Immature natural killer cell (primary cell): ENCODE measurements at regions not wholly inside any gene's neighbourhood (a gene's known extent, or its start where the extent isn't known, plus 50 kb on each side); places are given as distances from the start of the nearest gene placed in this dataset.

Source experiments
- DNase-seq, 3 donors: peaks; one replicate each; pipeline ENCODE4 v3.0.0; 2022; ENCODE audit warnings: mixed read lengths in 1 of 3
- H3K27ac Mint-ChIP-seq, 6 donors: one replicate each; pipeline ENCODE4 v1.8.0; 2020; ENCODE audit warnings: mixed read lengths in 6 of 6, mild to moderate bottlenecking in 5 of 6, inconsistent platforms in 4 of 6, moderate library complexity in 3 of 6
- H3K27me3 Mint-ChIP-seq, 3 donors: one replicate each; pipeline ENCODE4 v1.8.0; 2020 to 2021; ENCODE audit warnings: low read depth in 3 of 3, mild to moderate bottlenecking in 3 of 3, mixed read lengths in 3 of 3, moderate library complexity in 3 of 3, inconsistent platforms in 1 of 3
- H3K36me3 Mint-ChIP-seq, 3 donors: one replicate each; pipeline ENCODE4 v1.8.0; 2020; ENCODE audit warnings: mixed read lengths in 3 of 3, inconsistent platforms in 2 of 3, mild to moderate bottlenecking in 2 of 3
- H3K4me1 Mint-ChIP-seq, 2 donors: one replicate each; pipeline ENCODE4 v1.8.0; 2020; ENCODE audit warnings: inconsistent platforms in 2 of 2, mild to moderate bottlenecking in 2 of 2, mixed read lengths in 2 of 2, moderate library complexity in 1 of 2
- H3K4me3 Mint-ChIP-seq, 5 donors: one replicate each; pipeline ENCODE4 v1.8.0; 2020; ENCODE audit warnings: mild to moderate bottlenecking in 5 of 5, mixed read lengths in 5 of 5, inconsistent platforms in 3 of 5, moderate library complexity in 3 of 5
- H3K9me3 Mint-ChIP-seq, 6 donors: one replicate each; pipeline ENCODE4 v1.8.0; 2020; ENCODE audit warnings: mild to moderate bottlenecking in 6 of 6, mixed read lengths in 6 of 6, inconsistent platforms in 4 of 6, moderate library complexity in 3 of 6

DNA sequence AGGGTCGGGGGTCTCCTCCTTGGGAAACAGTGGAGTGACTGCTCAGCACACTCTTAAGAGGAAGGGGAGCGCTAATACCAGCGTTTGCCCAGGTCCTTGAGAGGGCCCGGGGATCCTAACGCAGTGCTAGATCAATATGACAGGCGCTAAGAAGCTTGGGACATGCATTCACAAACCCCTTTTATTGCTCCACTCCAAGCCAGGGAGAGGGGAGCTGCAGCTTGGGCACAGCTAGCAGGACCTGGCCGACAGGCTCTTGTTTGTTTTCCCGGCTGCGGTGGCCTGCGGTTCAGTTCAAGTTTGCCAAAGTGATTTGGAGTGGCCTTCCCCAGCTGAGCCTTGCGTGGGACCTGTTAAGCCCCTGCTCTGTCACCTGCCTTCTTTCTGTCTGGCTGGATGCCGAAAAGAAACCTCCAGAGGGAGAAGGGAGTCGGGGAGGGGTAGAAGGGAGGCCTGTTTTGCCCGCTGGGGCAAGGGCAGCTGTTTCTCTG lies 152.1 kb downstream of the GLI2 start:
- H3K27ac Mint-ChIP-seq, result no peak overlapping the region
- H3K4me3 Mint-ChIP-seq, result no peak overlapping the region
- DNase-seq, result no peak
- peaks cover 2 to 4% (median 3%) of the 10 kb centered on the region in 3 donors for H3K27me3 Mint-ChIP-seq
- H3K36me3 Mint-ChIP-seq, result no peaks in the 10 kb centered on the region
- no peaks in the 10 kb centered on the region for H3K9me3 Mint-ChIP-seq
- H3K4me1 Mint-ChIP-seq, result no peaks in the 10 kb centered on the region

DNA sequence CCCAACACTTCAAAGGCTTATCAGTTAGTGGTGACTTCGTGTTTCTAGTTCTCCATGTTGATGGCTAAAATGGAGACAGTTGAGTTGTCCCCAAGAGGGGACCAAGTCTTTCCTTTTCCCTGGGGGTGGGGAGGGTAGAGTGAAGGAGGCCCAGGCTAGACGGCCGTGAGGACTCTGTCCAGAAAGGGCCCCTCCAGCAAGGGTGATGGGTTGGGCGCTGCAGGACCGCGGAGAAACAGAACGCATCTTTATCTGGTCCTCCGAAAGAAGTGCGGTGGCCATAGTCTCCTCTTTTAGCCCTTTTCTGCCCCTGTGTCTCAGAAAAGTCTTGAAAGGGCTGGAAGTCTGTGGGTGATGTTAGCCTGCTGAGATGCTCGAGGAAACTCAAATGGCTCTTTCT lies 153.2 kb downstream of the GLI2 start:
- Mint-ChIP-seq H3K27ac (no peak overlapping the region), H3K36me3 (no peaks in the 10 kb centered on the region), H3K9me3 (no peaks in the 10 kb centered on the region), H3K4me3 (no peak overlapping the region), H3K4me1 (no peaks in the 10 kb centered on the region), H3K27me3 (peaks cover 4 to 5% (median 4%) of the 10 kb centered on the region in 3 donors)
- DNase-seq, result no peak

DNA sequence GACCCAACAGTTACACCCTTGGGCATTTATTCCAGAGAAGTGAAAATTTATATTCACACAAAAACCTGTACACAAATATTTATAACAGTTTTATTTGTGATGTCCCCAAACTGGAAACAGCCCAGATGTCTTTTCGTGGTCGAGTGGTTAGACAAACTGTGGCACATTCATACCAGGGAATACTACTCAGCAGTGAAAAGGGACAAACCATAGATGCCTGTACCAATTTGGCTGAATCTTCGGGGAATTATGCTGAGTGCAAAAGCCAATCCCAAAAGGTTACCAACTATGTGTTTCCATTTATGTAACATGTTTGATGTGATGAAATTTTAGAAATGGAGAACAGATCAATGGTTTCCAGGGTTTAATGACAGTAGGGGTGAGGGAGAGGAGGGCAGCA lies 154.3 kb downstream of the GLI2 start:
- Mint-ChIP-seq H3K4me3 (no peak overlapping the region), H3K27me3 (peaks cover 3 to 4% (median 4%) of the 10 kb centered on the region in 3 donors), H3K36me3 (no peaks in the 10 kb centered on the region), H3K9me3 (no peaks in the 10 kb centered on the region), H3K27ac (no peak overlapping the region), H3K4me1 (no peaks in the 10 kb centered on the region)
- DNase-seq, result no peak

DNA sequence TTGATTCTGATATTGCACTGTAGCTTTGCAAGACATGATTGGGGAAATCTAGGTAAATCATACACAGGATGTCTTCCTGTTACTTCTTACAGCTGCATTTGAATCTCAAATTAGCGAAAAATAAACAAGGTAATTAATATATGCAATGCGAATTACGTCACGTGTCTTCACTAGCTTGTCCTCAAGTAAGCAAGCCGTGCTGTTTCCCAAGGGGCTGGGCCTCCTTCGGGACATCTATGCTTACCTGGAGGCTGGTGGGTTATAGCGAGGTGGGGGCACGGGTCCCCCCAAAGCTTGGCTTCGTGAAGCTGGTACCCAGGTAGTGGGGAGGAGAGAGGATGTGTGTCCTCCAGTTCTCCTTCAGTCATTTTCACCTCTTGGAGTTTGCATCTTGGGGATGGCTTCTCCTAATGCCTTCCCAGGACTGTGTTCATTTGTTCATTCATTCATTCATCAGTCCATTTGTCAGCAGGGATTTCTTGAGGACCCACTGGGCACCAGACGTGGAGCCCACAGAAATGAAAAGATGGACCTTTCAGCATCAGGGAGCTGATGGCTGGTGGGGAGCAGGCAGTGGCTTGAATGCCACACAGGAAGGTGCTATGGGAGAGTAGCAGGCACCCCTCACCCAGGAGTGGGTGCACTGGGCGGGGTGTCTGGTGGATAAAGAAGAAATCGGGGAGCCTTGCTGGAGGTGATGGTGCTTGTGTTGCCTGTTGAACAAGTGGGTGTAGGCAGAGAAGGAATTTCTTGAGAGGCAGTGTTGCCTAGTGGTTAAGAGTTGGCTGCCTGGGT lies 155.1 kb downstream of the GLI2 start:
- Mint-ChIP-seq H3K4me1 (no peaks in the 10 kb centered on the region), H3K9me3 (no peaks in the 10 kb centered on the region), H3K27ac (no peak overlapping the region), H3K27me3 (peaks cover 3 to 5% (median 4%) of the 10 kb centered on the region in 3 donors), H3K4me3 (no peak overlapping the region), H3K36me3 (no peaks in the 10 kb centered on the region)
- no peak for DNase-seq

DNA sequence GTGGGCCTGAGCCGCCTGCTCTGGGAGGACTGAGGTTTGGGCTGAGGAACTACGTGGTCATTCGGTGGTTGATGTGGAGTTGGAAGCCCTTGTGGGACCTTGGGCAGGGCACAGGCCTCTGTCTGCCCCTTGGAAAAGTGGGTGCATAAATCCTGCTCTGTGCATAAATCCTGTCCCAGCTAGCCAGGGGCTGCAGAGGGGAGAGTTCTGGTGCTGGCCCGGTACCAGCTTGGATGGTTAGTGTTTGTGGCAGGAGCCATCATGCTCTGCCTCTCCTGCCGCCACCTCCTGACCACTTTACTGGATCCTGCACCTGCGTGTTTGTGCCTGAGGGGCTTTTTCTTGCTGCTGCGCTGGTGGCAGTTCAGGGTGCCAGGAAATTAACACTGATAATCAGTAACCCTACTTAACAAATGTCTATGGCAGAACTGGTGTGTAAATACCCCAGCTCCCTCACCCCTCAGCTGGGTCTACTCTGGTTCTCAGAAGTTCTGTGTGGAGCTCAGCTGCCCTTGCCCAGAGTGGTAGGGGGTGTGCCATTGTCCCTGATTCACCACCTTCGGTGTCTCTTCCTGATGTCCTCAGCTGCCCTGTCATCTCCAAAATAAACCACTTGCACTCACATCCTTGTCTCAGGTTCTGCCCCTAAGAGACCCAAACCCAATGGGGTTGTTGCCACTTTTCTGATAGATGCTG lies 156.8 kb downstream of the GLI2 start:
- H3K27me3 Mint-ChIP-seq, result peaks cover 2 to 6% (median 5%) of the 10 kb centered on the region in 3 donors

DNA sequence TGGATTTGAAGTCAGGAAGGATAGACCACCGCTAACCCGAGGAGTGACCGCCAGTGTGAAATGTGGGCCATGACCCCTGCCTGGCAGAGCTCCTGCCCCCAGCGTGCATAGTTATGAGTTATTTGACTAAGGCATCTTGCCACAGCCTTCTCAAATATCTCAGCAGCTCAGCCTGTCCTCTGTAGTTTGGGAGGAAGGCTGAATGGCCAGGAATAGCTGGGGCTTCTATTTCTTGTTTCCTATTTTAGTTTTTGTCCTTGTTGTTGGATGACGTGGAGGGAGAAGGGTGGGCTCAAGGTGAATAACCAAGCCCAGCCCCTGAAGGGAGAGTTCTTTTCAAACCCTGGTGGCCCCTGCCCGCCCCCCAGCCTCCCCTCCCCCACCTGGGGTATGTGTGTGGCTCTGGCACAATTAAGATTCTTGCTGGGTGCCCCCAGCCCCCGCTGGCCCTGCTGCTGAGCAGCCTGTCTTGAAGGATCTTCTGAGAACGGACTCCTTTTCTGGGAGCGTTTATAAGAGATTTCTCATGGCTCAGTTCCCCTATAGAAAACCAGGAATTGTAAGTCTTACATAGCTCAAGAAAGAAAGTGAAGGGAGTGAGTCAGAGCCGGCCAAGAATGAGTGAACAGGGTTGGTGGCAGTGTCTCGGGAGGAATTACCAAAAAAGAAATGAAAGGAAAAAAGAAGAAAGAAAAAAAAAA lies 157.4 kb downstream of the GLI2 start:
- Mint-ChIP-seq H3K9me3 (no peaks in the 10 kb centered on the region), H3K27me3 (peaks cover 2 to 6% (median 5%) of the 10 kb centered on the region in 3 donors), H3K36me3 (no peaks in the 10 kb centered on the region), H3K4me1 (no peaks in the 10 kb centered on the region), H3K27ac (no peak overlapping the region), H3K4me3 (no peak overlapping the region)
- no peak for DNase-seq

More for the DNA sequence above, 156.8 kb downstream of the GLI2 start:
- Mint-ChIP-seq H3K4me3 (no peak overlapping the region), H3K27ac (no peak overlapping the region), H3K4me1 (no peaks in the 10 kb centered on the region), H3K36me3 (no peaks in the 10 kb centered on the region), H3K9me3 (no peaks in the 10 kb centered on the region)
- DNase-seq, result no peak

DNA sequence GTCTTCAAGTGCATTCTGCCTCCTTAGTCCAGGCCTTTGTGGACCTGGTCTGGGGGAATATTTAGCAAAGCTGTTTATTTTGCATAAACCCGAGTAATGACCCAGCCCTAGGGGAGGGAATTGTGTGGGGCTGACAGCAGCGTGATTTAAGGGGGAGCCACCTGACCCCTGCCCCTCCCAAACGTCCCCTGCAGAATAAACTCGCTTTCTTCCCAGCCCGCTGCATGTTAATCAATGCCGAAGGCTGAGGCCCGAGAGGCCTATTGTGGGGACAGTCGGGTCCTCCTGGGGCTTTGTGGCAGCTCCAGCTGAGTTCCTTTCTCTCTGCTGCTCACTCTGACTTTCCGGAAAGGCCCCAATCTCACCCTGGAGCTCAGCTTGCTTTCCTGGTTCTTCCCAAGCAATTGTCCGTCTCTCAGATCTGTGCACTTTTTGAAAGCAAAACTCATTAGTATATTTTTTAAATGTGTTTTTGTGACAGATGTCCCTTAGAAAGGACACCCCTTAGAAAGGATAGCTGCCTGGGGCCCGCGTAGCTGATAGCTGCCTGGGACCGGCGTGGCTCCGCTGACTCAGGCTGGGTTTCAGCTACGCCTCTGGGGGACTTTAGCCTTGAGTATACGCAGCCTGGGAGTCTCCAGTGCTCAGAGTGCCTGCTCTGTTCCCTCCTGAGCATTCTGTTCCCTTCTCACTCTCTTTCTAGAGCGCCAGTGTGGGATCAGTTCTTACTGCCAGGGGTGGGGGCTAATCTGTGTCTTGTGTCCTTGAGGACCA lies 158.3 kb downstream of the GLI2 start:
- H3K27me3 Mint-ChIP-seq, result peaks cover 2 to 6% (median 5%) of the 10 kb centered on the region in 3 donors
- no peak overlapping the region for H3K27ac Mint-ChIP-seq
- H3K4me3 Mint-ChIP-seq, result no peak overlapping the region
- H3K9me3 Mint-ChIP-seq, result no peaks in the 10 kb centered on the region
- no peaks in the 10 kb centered on the region for H3K36me3 Mint-ChIP-seq
- no peaks in the 10 kb centered on the region for H3K4me1 Mint-ChIP-seq
- DNase-seq, result no peak

DNA sequence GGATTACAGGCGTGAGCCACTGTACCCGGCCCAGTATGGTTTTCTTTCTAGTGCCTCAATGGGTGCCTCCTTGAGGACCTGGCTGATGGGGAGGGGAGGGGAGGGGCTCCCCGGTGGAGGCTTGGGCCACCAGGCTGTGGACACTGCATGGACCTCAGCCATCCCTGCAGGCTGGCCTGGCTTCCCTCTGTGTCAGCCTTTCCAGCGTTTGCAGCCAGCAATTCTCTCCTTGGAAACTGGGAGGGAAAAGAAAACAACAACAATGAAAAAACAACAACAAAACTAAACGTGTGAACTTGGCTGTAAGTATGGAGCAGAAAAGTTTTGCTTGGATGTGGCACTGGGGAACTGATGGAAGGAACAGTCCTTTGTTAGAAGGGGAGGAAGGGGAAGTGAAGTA lies 159.3 kb downstream of the GLI2 start:
- H3K27me3 Mint-ChIP-seq, result peaks cover 3 to 6% (median 5%) of the 10 kb centered on the region in 3 donors
- H3K27ac Mint-ChIP-seq, result no peak overlapping the region
- H3K36me3 Mint-ChIP-seq, result no peaks in the 10 kb centered on the region
- DNase-seq, result no peak
- no peak overlapping the region for H3K4me3 Mint-ChIP-seq
- no peaks in the 10 kb centered on the region for H3K4me1 Mint-ChIP-seq
- H3K9me3 Mint-ChIP-seq, result no peaks in the 10 kb centered on the region

DNA sequence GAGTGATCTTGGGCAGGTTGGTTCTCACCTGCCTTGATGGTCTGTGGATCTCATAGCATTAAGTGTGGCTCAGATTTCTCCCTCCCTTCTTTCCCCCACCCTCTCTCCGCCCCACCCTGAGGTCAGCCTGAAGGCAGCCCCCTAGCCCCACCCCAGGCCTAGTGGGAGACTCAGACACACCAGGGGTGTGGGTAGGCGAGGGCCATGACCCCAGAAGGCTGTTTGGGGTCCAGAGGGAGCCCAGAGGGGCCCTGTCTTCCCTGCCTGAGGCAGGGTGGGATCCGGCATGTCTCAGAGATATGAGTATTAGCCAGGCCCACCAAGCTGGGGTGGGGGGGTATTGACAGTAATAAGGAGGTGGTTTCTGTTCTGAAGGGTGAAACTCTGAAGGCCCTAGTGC lies 160.5 kb downstream of the GLI2 start:
- H3K4me1 Mint-ChIP-seq, result no peaks in the 10 kb centered on the region
- no peak overlapping the region for H3K4me3 Mint-ChIP-seq
- H3K27me3 Mint-ChIP-seq, result peaks cover 3 to 8% (median 6%) of the 10 kb centered on the region in 3 donors
- H3K9me3 Mint-ChIP-seq, result no peaks in the 10 kb centered on the region
- no peak for DNase-seq
- no peaks in the 10 kb centered on the region for H3K36me3 Mint-ChIP-seq
- no peak overlapping the region for H3K27ac Mint-ChIP-seq

DNA sequence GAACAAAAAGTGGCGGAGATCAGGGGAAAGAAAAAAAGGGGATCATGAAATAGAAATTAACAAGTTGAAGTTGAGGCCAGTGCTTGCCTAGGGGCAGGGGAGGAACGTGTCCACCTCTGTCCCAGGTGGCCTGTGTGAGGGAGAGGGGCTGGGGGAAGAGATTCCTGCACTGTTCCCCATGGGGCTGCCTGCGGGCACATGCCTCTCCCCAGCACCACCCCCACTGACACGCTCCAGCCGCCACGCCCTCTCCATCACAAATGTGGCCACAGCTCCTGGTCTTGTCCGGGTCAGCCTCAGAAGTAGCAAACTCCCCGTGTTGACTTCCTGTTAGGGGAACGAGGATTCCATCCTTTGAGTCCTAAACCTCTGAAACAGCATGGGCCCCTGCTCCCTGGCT lies 161.2 kb downstream of the GLI2 start:
- Mint-ChIP-seq H3K9me3 (no peaks in the 10 kb centered on the region), H3K36me3 (no peaks in the 10 kb centered on the region), H3K4me3 (no peak overlapping the region), H3K27me3 (peaks cover 3 to 8% (median 6%) of the 10 kb centered on the region in 3 donors), H3K4me1 (no peaks in the 10 kb centered on the region), H3K27ac (no peak overlapping the region)
- DNase-seq, result no peak

DNA sequence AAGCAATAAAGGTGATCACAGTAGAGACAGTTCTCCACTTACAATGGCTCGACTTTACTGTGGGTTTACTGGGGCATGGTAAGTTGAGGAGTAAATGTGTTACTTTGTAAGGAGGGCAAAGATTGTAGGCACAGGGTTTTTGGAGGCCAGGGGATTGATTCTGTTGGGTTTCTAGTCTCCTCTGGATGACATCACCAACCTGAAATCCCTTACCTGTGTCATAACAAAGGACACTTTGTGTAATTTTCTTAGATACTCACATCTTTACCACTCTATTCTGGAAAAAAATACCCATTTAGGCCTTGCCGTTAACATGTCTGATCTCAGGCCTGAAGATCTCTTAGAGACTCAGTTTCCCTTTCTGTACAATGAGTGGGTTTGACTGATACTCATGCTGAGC lies 161.7 kb downstream of the GLI2 start:
- H3K36me3 Mint-ChIP-seq, result no peaks in the 10 kb centered on the region
- no peak overlapping the region for H3K4me3 Mint-ChIP-seq
- H3K27ac Mint-ChIP-seq, result no peak overlapping the region
- peaks cover 6 to 8% (median 6%) of the 10 kb centered on the region in 3 donors for H3K27me3 Mint-ChIP-seq
- DNase-seq, result no peak
- H3K9me3 Mint-ChIP-seq, result no peaks in the 10 kb centered on the region
- no peaks in the 10 kb centered on the region for H3K4me1 Mint-ChIP-seq

DNA sequence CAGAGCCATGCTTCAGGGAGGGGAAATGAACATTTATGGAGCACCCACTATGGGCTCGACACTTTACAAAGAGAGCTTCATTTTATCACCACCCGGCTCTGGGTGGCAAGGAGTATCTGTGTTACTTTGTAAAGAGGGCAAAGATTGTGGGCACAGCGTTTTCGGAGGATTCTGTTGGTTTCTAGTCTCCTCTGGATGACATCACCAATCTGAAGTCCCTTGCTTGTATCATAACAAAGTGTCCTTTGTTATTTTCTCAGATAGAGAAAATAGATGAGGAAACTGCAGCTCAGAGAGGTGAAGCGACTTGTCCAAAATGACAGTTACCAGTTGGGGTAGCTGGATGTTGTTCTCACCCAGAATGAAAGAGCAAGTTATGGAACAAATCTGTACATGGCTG lies 162.8 kb downstream of the GLI2 start:
- H3K9me3 Mint-ChIP-seq, result no peaks in the 10 kb centered on the region
- H3K27me3 Mint-ChIP-seq, result peaks cover 3 to 8% (median 4%) of the 10 kb centered on the region in 3 donors
- H3K27ac Mint-ChIP-seq, result no peak overlapping the region
- H3K4me1 Mint-ChIP-seq, result no peaks in the 10 kb centered on the region
- DNase-seq, result no peak
- no peak overlapping the region for H3K4me3 Mint-ChIP-seq
- no peaks in the 10 kb centered on the region for H3K36me3 Mint-ChIP-seq

DNA sequence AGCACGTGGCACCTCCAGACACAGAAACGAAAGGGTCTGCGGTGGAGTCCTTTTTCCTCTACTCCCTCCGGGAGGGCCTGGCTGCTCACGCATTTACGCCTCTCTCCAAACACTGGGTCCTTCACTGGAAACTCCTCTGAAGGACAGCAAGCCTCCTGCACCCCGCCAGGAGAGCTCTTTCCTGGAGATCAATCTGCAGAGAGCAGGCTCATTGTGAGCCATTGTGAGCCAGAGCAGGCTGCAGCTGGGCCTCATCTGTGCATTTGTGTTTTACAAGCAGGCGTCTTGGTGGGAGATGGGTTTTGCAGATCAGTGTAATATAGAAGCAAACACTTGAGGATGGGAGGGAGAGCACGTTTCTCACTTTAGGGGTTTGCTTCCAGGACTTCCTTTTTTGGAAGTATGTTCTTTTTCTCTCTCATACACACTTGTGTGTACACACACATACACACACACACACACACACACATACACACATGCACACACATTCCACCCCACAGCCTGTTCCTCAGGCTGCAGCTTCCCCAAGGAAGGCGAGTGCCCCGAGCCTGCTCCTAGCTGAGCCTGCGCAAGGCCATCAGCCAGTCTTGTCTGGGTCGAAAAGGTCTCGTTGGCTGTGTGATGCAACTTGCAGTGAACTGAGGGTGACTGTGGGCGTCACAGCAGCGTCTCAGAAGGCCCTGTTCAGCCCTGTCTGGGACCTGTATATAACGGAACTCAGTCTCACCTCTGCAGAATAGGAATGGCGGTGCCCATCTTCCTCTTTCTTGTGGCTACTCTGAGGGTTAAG lies 163.5 kb downstream of the GLI2 start:
- Mint-ChIP-seq H3K36me3 (no peaks in the 10 kb centered on the region), H3K9me3 (no peaks in the 10 kb centered on the region), H3K4me1 (no peaks in the 10 kb centered on the region), H3K27me3 (peaks cover 4 to 8% (median 5%) of the 10 kb centered on the region in 3 donors), H3K27ac (no peak overlapping the region), H3K4me3 (no peak overlapping the region)
- no peak for DNase-seq
